NCI-H2107 treated with DMSO at 0.1 percent for 48 hours (cell line): ENCODE measurements at regions not wholly inside any gene's neighbourhood (a gene's known extent, or its start where the extent isn't known, plus 50 kb on each side); places are given as distances from the start of the nearest gene placed in this dataset.
"Not testable (repeated sequence)": the region's sequence is repeated elsewhere in the genome, so short reads cannot be mapped to it uniquely, and the experiment has no call there.

ENCODE experiments used
- DNase-seq: peaks from one replicate; lab custom pipeline; 2025; ENCODE audit not compliant: unreplicated experiment; lab: John Stamatoyannopoulos, UW

DNA sequence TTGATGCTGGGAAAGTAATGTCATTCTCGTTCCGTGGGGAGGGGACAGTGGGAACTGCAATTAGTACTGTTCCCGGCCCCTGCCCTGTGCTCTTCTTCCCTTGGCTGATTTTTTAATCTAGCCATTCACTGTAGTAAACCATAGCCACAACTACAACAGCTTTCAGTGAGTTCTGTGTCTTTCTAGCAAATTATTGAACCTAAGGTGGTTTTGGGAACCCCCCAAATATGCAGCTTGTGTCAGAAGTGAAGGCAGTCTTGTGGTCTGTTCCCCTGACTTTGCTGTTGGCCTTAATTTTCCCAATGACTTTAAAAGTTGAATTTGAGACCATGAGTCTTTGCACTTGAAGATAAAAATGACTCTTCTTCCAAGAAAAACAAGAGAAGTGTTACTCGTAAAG, 114.3 kb upstream of the ETV6 start:
- DNase-seq = no peak

- DNase-seq = no peak
Measured at GRCh38 chr12:11539156-11539555, 110.3 kb upstream of the ETV6 start.

DNA sequence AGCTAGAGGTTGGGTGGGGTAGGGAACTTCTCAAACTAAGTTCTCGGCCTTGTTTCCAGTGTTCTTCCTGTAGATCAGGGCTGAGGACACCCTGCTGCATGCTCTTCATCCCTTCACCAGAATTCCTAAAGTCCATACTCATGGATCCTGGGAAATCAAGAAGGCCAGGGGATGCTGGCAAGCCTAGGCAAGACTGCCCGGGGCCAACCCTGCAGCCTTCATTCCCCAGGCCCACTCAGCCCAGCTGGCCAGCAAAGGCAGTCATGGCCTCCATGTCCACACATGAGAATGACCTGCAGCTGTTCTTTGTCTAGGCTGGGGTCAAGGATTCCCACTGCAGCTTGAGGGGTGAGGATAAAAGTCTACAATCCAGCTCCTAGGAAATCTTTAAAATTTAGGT, 109.3 kb upstream of the ETV6 start:
- no peak for DNase-seq

DNA sequence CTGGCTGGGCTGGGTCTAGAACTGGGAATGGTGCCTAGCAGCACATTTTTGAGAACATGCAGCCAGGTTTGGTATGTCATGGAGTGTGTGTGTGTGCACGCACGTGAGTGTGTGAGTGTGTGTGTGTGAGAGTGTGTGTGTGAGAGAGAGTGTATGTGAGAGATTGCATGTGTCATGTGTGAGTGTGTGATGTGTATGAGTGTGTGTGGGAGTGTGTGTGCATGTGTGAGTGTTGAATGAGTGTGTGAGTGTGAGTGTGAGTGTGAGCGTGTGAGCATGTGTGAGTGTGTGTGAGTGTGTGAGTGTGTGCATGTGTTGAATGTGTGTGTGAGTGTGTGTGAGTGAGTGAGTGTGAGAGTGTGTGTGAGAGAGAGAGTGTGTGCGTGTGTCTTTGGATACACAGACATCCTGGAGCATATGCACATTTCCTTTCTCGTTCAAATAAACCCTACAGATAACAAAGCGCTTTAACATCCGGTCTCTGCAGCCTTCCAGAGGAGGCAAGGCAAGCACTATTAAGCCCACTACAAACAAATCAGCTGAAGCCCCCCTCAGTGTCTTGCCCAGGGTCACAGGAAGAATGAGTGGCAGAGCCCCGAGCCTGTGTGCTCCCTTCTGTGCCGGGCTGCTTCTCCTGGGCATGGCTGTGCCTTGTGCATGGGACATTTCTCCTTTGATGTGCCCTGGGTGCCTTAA, 108.7 kb upstream of the ETV6 start:
- DNase-seq = no peak

GRCh38 chr12:11542599-11542998, 106.9 kb upstream of the ETV6 start:
- DNase-seq = no peak

- DNase-seq = no peak
Measured at GRCh38 chr12:11543457-11544158, 105.9 kb upstream of the ETV6 start.

DNA sequence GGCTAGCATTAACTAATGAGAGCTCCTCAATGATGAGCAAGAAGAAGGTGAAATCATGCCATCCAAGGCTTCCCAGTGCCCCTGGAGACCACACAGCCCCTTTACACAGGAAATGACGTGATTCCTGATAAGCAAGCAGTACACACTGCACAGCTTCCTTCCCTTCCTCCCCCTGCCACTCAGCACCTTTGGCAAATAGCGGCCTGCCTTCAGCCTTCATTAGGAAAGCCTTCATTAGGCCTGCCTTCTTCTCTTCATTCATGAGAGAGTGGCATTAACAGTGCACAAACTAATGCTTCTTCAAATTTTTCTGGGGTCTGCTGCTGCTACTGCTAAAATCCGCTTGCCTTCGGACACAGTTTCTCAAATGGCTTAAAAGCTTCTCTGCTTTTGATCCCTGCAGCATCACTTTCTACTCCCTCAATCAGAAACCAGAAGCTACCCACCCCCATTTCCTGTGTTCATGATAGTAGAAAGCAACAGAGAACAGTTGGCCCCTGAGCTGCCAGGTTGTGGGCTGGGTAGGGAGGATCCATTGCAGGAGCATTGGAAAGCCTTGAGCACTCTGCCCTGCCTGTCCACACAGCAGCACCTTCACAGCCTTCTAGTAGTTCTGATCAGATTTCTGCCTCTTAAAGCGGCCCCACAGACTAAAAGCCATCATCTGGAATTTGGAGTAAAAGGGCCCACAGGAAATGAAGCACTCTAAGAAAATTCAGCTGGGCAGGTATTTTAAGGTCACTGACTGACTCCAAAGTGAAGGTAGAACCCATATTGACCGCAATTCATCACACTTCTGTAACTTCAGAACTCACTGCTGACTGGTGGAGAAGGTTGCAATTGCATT, 103.8 kb upstream of the ETV6 start:
- DNase-seq = no peak

GRCh38 chr12:11546582-11547270, 102.7 kb upstream of the ETV6 start:
- peak; percentile 19 for DNase-seq

DNA sequence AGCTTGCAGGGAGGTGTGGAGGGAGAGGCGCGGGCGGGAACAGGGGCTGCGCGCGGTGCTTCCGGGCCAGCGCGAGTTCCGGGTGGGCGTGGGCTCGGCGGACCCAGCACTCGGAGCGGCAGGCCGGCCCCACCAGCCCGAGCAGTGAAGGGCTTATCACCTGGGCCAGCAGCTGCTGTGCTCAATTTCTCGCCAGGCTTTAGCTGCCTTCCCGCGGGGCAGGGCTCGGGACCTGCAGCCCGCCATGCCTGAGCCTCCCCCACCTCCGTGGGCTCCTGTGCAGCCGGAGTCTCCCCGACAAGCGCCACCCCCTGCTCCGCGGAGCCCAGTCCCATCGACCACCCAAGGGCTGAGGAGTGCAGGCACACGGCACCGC, 102.2 kb upstream of the ETV6 start:
- not testable (repeated sequence) for DNase-seq

- no peak for DNase-seq
Measured at GRCh38 chr12:11549119-11549518, 100.4 kb upstream of the ETV6 start.

DNA sequence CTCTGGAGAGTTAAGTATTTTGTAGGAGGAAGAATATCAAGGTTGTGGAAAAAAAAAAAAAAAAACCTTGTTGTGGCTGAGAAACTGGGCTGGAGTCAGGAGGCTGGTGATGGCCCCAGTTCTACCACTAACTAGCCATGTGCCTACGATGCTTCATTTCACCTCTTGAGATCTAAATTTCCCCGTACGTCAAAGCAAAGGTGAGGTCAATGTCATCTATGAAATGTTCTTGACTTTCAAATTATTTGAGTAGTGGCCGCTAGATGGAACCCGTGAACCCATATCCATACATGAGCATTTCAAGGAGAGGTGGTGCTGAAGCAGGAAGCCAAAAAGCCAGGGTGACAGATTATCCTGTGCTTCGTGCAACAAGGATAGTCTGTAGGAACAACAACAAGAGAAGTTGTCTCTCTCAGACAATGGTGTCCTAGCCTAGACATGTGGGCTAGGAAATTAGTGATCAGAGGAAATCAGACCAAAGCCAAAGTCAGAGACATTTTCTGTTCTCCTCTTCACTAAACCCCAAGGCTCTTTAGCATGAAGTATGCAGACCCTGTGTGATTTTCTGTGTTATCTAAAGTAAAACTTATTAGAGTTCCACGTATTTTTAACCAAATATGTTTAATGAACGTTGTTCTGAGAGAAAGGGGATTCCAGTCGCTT, 95.5 kb upstream of the ETV6 start:
- peak; percentile 80 for DNase-seq

DNA sequence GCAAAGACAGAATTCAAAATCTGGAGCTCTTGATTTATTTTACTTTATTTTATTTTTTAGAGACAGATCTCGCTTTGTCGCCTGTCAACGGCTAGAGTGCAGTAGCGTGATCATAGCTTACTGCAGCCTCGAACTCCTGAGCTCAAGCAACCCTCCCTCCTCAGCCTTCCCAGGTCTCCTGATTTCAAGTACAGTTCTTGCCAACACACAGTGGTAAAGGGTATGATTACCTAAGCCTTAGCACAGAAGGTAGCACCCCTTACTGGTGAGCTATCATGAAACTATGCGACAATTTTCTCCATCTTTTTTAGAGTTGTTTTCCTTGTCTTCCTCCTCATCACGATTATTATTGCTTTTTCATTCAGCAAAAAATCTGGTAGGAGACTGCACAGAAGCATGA, 94.3 kb upstream of the ETV6 start:
- DNase-seq = no peak

GRCh38 chr12:11555743-11556625, 93.5 kb upstream of the ETV6 start:
- no peak for DNase-seq

DNA sequence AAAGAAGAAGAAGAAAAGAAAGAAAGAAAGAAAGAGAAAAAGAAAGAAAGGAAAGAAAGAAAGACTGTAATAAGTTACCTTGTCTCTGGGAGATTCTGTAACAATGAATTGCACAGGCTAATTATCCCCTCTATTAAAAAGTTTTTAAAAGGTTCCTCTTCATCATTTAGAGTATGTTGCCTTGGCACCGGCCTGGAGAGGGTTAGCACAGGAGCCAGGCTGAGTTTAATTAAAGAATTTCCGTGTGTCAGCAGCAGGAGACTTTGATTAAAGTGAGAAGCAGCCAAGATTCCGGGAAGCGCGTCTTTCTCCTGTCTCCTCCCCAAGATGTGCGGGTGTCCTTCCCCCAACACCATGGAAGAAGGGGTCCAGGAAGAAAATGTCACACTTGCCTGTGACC, 92.8 kb upstream of the ETV6 start:
- no peak for DNase-seq

GRCh38 chr12:11559626-11560340, 89.7 kb upstream of the ETV6 start:
- DNase-seq = no peak

DNA sequence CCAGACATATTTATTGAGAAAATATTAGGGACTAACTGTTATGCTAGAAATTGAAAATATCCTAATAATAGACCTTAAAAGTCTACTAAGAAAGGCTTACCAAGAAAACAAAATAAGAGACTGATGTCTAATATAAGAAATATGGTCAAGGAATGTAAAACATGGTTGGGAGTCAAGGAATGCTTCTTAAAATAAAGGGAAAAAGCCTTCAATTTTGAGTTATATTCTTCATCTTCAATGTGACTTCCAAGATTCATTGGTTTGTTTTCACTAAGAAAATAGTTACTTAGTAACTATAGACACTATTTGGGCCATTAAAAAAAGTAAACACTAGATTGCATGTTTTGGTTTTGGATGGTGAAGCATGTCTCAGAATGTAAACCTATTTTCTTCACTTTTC, 88.1 kb upstream of the ETV6 start:
- DNase-seq = no peak

GRCh38 chr12:11563785-11564739, 85.4 kb upstream of the ETV6 start:
- DNase-seq = no peak

DNA sequence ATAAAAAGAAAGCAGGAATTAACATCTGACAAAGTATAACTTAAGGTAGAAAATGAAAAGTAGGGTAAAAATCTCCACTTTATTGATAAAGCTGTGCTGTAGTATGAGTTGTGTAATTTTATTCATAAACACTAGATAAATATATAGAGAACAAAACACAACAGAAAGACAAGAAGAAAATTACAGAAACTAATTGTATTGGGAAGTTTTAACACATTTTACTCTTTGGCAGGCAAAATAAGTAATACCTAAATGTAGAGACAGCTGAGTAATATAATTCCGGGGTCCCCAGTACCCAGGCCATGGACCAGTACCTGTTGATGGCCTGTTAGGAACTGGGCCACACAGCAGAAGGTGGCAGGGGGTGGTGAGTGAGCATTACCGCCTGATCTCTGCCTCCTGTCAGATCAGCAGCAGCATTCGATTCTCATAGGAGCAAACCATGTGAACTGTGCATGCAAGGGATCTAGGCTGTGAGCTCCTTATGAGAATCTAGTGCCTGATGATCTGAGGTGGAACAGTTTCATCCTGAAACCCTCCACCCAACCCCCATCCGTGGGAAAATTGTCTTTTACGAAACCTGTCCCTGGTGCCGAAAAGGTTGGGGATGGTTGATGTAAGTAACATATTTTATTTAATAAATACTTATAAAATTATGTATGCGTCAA, 84.4 kb upstream of the ETV6 start:
- no peak for DNase-seq
